Activated CD8-positive, alpha-beta memory T cell treated with anti-CD3 and anti-CD28 coated beads, Interleukin-2, amount 10 ng/mL, durations not matched to agents 7 days and 5 days (primary cell): ENCODE measurements at regions not wholly inside any gene's neighbourhood (a gene's known extent, or its start where the extent isn't known, plus 50 kb on each side); places are given as distances from the start of the nearest gene placed in this dataset.
"Not testable (repeated sequence)": the region's sequence is repeated elsewhere in the genome, so short reads cannot be mapped to it uniquely, and the experiment has no call there.

Source experiments
- ATAC-seq: fragments of 150-1000 bp; cut with Tn5 transposase; one replicate; pipeline ENCODE4 v1.10.0; 2021; ENCODE audit warnings: moderate library complexity
- CTCF ChIA-PET: fragments of 350-600 bp; sonication (Branson Sonifier 250); formaldehyde crosslinking; loops from one replicate; lab custom pipeline; 2021; ENCODE audit warnings: antibody characterized with exemption; lab: Charles Lee
- DNase-seq: peaks from one replicate; pipeline ENCODE4 v3.0.0-alpha.2; 2020
- H3K27ac Mint-ChIP-seq: one replicate; pipeline ENCODE4 v1.8.0; 2021; ENCODE audit warnings: mild to moderate bottlenecking, mixed read lengths
- H3K27me3 Mint-ChIP-seq: one replicate; pipeline ENCODE4 v1.8.0; 2021; ENCODE audit warnings: mixed read lengths
- H3K36me3 Mint-ChIP-seq: one replicate; pipeline ENCODE4 v1.8.0; 2021; ENCODE audit warnings: mild to moderate bottlenecking, mixed read lengths
- H3K4me1 Mint-ChIP-seq: one replicate; pipeline ENCODE4 v1.8.0; 2021; ENCODE audit warnings: mixed read lengths
- H3K4me3 Mint-ChIP-seq: one replicate; pipeline ENCODE4 v1.8.0; 2021; ENCODE audit warnings: mild to moderate bottlenecking, moderate library complexity, mixed read lengths
- H3K9me3 Mint-ChIP-seq: one replicate; pipeline ENCODE4 v1.8.0; 2022; ENCODE audit warnings: low read depth, mixed read lengths

DNA sequence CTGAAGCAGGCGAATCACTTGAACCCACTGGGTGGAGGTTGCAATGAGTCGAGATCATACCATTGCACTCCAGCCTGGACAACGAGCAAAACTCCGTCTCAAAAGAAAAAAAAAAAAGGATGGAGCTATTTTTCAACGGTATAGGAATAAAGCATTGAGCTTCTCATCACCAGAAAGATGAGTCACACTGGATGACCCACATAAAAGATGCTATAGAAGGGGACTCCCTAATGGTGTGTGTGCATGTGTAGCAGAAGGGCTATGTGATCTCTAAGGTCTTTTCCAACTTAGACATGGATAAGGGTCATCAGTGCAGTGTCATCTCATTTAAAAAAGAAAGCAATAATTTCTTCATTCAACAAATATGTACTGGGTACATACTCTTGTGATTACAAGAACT lies 476.0 kb downstream of the MFSD1 start:
- no peaks in the 10 kb centered on the region for H3K9me3 Mint-ChIP-seq
- DNase-seq (no peak), ATAC-seq (no peak)
- no peaks in the 10 kb centered on the region for H3K36me3 Mint-ChIP-seq
- H3K27ac Mint-ChIP-seq = no peak overlapping the region
- CTCF ChIA-PET = no interaction called here
- no peak overlapping the region for H3K4me3 Mint-ChIP-seq
- no peaks in the 10 kb centered on the region for H3K4me1 Mint-ChIP-seq
- no peaks in the 10 kb centered on the region for H3K27me3 Mint-ChIP-seq

DNA sequence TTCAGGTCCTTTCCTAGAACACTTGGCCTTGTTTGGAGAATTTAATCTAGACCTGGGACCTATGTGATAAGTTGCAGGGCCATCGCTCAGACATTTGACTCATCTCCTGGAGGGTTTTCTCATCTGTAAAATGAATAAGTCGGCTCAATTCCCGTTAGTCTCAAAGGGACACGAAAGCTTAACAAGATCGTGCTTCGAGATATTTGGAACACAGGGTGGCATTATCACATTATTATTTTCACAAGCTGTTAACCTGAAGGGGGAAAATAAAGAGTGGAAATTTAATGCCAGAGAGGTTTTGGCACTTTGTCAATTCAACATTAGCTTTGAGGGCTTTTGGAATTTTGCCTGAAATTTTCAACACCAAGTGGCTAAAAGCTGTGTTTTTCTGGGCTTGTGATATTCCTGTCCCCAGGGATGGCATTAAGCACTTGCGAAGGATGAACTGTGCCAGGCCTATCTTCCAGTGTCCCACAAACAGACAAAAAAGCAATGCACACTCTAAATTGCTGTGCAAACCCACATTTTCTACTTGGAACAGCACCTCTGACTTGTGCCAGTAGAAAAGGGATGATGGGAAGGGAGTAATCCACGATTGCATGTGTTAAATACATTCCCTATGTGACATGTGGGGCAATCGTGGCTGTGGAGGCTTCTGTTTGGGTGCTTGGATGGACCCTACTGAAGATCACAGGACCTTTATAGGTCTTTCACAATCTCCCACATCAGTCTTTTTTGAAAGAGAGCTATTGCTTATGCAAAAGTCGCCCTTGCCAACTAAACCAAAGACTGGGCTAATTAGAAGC lies 478.7 kb downstream of the MFSD1 start:
- DNase-seq (no peak), ATAC-seq (no peak)
- H3K27ac Mint-ChIP-seq = no peak overlapping the region
- H3K27me3 Mint-ChIP-seq = no peaks in the 10 kb centered on the region
- CTCF ChIA-PET = interaction anchor here (1.5 kb wide), 1 partner anchor 15 kb away, joined by 3 read pairs; no protein-coding TSS in a partner anchor
- no peaks in the 10 kb centered on the region for H3K36me3 Mint-ChIP-seq
- no peaks in the 10 kb centered on the region for H3K4me1 Mint-ChIP-seq
- no peaks in the 10 kb centered on the region for H3K9me3 Mint-ChIP-seq
- H3K4me3 Mint-ChIP-seq = no peak overlapping the region

DNA sequence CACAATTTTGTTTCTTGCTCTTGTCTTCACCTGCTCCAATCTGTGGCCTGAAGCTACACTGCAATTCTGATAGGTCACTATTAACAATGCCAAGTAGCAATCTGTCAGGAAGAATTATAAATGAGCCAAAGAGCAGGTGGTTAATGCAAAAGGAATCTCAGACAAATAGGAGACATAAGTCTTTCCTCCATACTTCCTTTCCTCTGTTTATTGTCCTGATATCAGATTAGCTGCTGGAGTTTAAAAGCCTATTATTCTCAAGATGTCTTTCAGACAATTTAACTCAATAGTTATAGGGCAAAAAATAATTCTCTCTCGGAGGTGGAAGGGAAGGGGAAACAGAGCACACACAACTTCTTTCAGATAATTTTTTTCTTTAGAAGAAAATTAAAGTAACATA lies 491.6 kb downstream of the MFSD1 start:
- no peaks in the 10 kb centered on the region for H3K36me3 Mint-ChIP-seq

DNA sequence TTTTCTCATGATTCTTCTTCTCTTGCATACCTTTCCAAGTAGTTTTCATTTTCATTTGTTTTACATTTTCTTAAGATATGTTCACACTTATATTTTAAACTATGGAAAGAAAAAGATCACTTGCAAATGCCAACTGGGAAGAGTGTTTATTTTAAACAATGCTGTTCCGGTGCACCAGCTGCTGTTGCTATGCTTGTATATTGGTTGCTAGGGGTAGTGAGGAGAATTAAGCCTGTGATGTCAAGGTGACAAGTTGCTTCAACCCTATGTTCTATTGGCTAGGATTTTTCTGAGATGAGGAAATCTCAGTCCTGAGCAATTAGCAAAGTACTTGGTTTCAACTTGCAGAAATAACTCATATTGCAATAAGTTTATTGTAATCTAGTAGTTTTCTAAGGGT lies 500.1 kb downstream of the MFSD1 start:
- no peak for ATAC-seq
- CTCF ChIA-PET = no interaction called here
- no peak for DNase-seq
- Mint-ChIP-seq H3K27ac (no peak overlapping the region), H3K27me3 (no peaks in the 10 kb centered on the region), H3K4me1 (no peaks in the 10 kb centered on the region), H3K36me3 (no peaks in the 10 kb centered on the region), H3K9me3 (no peaks in the 10 kb centered on the region), H3K4me3 (no peak overlapping the region)

More for the DNA sequence above, 491.6 kb downstream of the MFSD1 start:
- Mint-ChIP-seq H3K4me1 (no peaks in the 10 kb centered on the region), H3K27ac (no peak overlapping the region), H3K4me3 (no peak overlapping the region), H3K9me3 (peaks cover 2% of the 10 kb centered on the region), H3K27me3 (no peaks in the 10 kb centered on the region)
- ATAC-seq = no peak
- CTCF ChIA-PET = no interaction called here
- no peak for DNase-seq

DNA sequence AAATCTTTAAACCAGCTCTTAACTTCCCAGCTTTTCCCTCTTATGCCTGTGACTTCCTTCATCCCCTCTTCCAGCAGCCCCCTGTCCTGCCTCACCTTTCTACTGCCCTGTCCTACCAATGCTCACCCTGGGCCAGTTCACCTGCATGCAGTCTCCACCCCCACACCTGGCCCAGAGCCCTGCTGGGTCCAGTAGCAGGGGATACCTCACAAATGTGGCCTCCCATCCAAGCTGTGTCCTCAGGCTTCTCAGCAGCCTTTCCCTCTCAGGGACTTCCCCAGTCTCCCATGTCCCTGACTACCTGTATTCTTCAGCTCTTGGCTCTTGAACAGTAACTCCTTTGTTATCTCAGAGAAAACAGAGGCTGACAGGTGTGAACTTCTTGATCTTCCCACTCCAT lies 503.2 kb downstream of the MFSD1 start:
- Mint-ChIP-seq H3K9me3 (no peaks in the 10 kb centered on the region), H3K27me3 (no peaks in the 10 kb centered on the region)

DNA sequence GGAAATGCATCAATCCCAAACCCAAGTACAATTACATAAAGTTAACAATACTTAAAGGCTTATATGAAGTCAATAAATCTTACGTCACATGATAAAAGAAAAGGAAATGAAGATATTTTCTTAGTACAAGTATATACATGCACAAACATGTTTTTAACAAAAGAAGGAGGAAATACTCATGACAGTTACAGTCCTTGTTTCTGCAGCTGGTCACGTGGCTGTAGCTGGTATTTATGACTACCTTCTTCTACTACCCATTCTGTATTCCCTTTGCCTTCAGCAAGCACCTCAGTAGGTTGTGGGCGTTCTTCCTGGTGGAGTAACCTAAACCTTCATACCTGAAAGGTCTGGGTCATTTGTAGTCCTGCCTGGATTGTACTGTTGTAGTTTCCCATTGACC lies 514.9 kb downstream of the MFSD1 start:
- H3K4me3 Mint-ChIP-seq, DNase-seq, ATAC-seq, H3K27ac Mint-ChIP-seq, CTCF ChIA-PET, H3K9me3 Mint-ChIP-seq, H3K36me3 Mint-ChIP-seq, H3K4me1 Mint-ChIP-seq, H3K27me3 Mint-ChIP-seq: not testable (repeated sequence)

More for the DNA sequence above, 503.2 kb downstream of the MFSD1 start:
- DNase-seq = no peak
- no peak overlapping the region for H3K27ac Mint-ChIP-seq
- H3K4me3 Mint-ChIP-seq = no peak overlapping the region
- no peaks in the 10 kb centered on the region for H3K36me3 Mint-ChIP-seq
- ATAC-seq = no peak
- H3K4me1 Mint-ChIP-seq = no peaks in the 10 kb centered on the region
- CTCF ChIA-PET = no interaction called here

DNA sequence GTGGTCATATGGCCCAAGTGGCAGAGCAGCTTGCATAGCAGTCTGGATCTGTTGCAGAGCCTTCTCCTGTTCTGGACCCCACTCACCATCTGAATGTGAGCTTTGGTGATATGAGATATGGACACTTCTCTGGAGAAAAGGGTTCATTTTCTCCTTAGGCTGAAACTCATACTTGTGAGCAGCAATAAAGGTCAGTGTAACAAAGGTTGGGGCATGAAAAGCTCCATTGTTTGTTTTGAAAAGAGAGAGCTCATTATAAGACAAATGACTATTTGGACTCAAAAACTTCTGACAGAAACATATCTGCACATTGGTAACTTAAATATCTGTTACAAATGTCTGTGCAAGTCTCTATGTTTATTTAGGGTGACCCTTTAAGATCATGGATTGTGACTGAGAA lies 517.3 kb downstream of the MFSD1 start:
- Mint-ChIP-seq H3K36me3 (no peaks in the 10 kb centered on the region), H3K4me1 (no peaks in the 10 kb centered on the region), H3K27ac (no peak overlapping the region), H3K4me3 (no peak overlapping the region), H3K9me3 (no peaks in the 10 kb centered on the region), H3K27me3 (no peaks in the 10 kb centered on the region)
- CTCF ChIA-PET = no interaction called here
- DNase-seq (no peak), ATAC-seq (no peak)

DNA sequence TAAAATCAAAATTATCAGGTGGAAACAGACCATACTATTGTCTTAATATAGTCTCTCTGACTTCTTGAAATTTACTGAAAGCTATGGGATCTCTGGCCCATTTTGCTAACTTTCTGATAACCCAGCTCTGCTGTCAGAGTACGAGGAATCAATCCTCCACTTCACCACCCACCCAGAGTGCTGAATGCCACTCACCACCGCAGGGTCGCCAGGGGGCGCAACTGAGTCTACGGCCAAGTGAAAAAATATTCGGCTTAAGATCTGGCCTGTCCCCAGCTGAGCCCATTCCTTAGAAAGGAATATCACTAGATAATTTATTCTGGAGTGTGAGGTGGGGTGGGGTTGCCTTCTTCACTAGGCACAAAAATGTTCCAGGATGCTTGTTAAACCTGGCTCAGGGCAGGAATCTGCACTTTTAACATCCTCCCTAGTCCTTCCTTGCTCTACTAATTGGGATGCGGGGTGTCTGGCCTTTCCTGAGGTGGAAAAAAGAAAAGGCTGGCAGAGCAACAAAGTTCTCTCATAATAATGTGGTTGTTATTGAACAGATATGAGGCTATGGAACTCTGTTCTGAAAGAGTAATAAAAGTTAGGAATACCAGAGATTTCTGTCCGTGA lies 520.6 kb downstream of the MFSD1 start:
- no peaks in the 10 kb centered on the region for H3K4me1 Mint-ChIP-seq
- DNase-seq = no peak
- no peak for ATAC-seq
- no peaks in the 10 kb centered on the region for H3K36me3 Mint-ChIP-seq
- CTCF ChIA-PET = no interaction called here
- no peaks in the 10 kb centered on the region for H3K27me3 Mint-ChIP-seq
- no peaks in the 10 kb centered on the region for H3K9me3 Mint-ChIP-seq
- H3K27ac Mint-ChIP-seq = no peak overlapping the region
- H3K4me3 Mint-ChIP-seq = no peak overlapping the region

DNA sequence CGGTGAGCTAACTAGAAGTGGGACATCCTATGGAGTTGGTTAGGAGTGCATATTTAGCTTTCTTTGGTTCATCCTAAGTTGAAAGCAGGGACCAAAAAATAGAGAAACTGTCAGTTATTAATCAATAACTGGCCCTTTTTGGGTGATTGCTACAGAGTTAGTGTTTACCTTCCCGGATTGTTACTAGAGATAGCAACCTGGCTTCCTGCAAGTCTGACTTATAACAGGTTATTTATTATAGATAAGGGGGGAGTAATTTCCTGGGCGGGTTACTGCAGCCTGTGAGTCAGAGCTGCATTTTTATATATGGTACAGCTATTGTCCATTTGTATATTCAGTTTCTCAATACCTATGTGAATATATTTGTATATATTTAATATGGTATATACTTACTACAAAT lies 522.0 kb downstream of the MFSD1 start:
- H3K9me3 Mint-ChIP-seq = no peaks in the 10 kb centered on the region
- H3K4me3 Mint-ChIP-seq = no peak overlapping the region
- CTCF ChIA-PET = no interaction called here
- H3K27ac Mint-ChIP-seq = no peak overlapping the region
- ATAC-seq = no peak
- DNase-seq = no peak
- no peaks in the 10 kb centered on the region for H3K36me3 Mint-ChIP-seq
- H3K27me3 Mint-ChIP-seq = no peaks in the 10 kb centered on the region
- no peaks in the 10 kb centered on the region for H3K4me1 Mint-ChIP-seq

DNA sequence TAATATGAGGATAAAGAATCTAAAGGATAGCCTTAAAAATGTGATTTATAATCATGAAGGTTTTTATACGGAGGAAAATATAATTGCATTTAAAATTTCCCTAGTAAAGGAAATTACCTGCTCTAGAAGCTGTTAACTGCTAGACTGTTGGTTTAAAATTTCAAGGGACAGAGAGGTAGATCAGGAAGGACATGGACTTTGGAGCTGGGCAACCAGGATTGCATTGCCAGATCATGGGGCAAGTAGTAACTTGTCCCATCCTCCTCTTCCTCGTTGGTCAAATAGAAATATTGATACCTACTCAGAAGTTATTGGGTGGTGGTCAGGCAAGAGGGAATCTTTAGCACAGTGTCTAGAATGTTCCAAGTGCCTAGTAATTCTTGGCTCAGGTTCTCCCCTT lies 525.1 kb downstream of the MFSD1 start:
- Mint-ChIP-seq H3K27me3 (no peaks in the 10 kb centered on the region), H3K4me1 (no peaks in the 10 kb centered on the region), H3K4me3 (no peak overlapping the region), H3K36me3 (no peaks in the 10 kb centered on the region), H3K9me3 (no peaks in the 10 kb centered on the region), H3K27ac (no peak overlapping the region)
- ATAC-seq (no peak), DNase-seq (no peak)
- CTCF ChIA-PET = no interaction called here

DNA sequence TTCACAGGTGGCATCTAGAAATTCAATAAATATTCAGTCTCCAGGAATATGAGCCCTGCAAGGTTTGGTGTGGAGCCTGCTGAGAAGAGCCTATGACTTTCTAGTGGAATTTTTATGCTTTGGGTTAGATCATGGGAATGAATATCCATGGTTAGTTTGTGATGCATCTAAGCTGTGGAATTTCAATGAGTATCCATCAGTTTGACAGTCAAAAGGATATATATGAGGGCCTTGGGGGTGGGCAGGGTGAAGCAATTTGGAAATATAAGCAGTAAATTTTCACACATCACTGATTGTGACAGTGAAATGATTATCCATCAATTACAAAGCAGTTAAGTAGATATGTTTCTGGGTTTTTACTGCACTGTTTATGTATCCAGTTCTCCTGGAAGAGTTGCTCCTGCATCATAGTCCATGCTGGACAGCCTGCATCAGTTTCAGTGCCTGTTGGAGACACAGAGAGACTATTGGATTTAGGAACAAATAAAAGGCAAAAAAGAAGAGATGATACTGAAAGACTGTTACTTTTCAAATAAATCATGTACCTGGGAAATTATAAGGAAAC lies 530.8 kb downstream of the MFSD1 start:
- Mint-ChIP-seq H3K4me3 (no peak overlapping the region), H3K9me3 (no peaks in the 10 kb centered on the region), H3K27ac (no peak overlapping the region), H3K27me3 (no peaks in the 10 kb centered on the region), H3K36me3 (no peaks in the 10 kb centered on the region), H3K4me1 (no peaks in the 10 kb centered on the region)
- CTCF ChIA-PET = no interaction called here
- ATAC-seq = no peak
- no peak for DNase-seq

DNA sequence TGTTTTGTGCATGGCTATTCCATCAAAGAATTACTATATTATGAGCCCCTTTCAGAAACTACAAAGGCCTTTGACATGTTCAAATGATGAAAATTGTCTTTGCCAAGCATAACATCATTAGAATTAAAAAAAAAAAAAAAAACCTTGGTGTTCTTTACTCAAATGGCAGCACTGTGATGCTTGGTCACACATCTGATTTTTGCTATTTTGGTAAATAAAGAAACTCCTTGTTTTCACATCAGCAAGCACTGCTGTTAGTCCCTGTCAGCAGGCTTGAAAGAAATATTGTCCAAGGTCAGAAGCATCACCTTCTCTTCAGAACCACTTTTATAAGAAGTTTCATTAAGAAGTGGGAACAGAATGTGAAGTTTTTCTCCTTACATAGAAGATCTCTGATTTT lies 537.3 kb downstream of the MFSD1 start:
- no peaks in the 10 kb centered on the region for H3K9me3 Mint-ChIP-seq

DNA sequence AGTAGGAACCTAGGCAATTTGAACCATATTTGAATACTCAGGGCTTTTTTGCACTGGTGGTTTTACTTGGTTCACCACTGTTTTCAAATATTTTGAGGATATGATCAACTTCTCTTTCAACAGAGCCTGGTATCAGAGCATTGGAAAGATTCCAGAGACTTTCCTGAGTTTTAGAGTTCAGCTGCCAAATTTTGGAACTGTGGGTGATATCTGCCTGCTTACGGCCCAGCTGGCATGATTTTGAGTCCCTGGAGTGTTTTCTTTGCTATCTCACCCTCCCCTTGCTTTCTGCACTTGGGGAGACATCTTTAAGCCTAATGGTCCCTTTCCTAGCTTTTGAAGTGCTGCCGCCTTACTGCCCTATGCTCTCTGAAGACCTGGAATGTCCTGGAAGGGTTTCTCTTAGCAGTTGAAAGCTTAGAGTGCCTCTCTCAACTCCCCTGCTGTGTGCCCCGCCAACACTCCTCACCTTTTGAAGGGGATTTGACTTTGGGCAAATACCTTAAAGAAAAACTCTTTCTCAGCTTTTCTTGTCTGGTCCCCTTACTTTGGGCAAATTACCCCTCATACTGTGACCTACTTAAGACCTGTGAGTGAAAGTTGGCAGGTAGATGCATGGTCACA lies 539.1 kb downstream of the MFSD1 start:
- CTCF ChIA-PET = no interaction called here
- Mint-ChIP-seq H3K27ac (no peak overlapping the region), H3K27me3 (no peaks in the 10 kb centered on the region), H3K36me3 (no peaks in the 10 kb centered on the region), H3K4me3 (no peak overlapping the region), H3K4me1 (no peaks in the 10 kb centered on the region), H3K9me3 (peaks cover 3% of the 10 kb centered on the region)
- ATAC-seq (no peak), DNase-seq (no peak)

More for the DNA sequence above, 537.3 kb downstream of the MFSD1 start:
- no peak for ATAC-seq
- CTCF ChIA-PET = no interaction called here
- no peaks in the 10 kb centered on the region for H3K36me3 Mint-ChIP-seq
- H3K27ac Mint-ChIP-seq = no peak overlapping the region
- no peaks in the 10 kb centered on the region for H3K4me1 Mint-ChIP-seq
- H3K4me3 Mint-ChIP-seq = no peak overlapping the region
- no peak for DNase-seq
- no peaks in the 10 kb centered on the region for H3K27me3 Mint-ChIP-seq
